ENCODE measurements at regions not wholly inside any gene's neighbourhood (a gene's known extent, or its start where the extent isn't known, plus 50 kb on each side); places are given as distances from the start of the nearest gene placed in this dataset.

GRCh38 chr3:76161856-76162255 is 376.5 kb upstream of the ZNF717 start:
- Mint-ChIP-seq H3K27ac (no peak overlapping the region), H3K27me3 (no peaks in the 10 kb centered on the region), H3K4me1 (no peaks in the 10 kb centered on the region), H3K36me3 (no peaks in the 10 kb centered on the region), H3K4me3 (no peak overlapping the region), H3K9me3 (peaks cover 2% of the 10 kb centered on the region)
- DNase-seq: no peak

DNA sequence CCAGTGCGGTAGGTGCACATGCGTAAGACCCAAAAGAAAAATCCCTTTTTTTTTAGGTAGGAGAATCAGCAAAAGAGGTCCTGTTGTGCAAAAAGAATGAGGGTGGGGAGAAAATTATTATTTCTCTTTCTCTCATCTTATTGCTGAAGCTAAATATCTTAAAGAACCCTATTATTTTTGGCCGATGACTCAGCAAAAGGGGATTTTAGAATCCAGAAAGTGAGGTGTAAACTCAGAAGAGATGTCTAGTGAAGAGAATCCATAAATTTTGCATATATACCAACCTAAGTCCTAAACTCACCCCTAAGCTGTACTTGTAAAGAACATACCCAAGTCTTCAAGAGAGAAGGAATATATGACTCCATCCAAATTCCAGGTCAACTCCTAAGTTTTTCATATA is 386.3 kb upstream of the ZNF717 start:
- H3K4me1 Mint-ChIP-seq: no peaks in the 10 kb centered on the region
- no peak overlapping the region for H3K4me3 Mint-ChIP-seq
- H3K9me3 Mint-ChIP-seq: peaks cover 4% of the 10 kb centered on the region
- no peak overlapping the region for H3K27ac Mint-ChIP-seq
- no peak for DNase-seq
- H3K27me3 Mint-ChIP-seq: no peaks in the 10 kb centered on the region
- H3K36me3 Mint-ChIP-seq: no peaks in the 10 kb centered on the region

- H3K27ac Mint-ChIP-seq: no peak overlapping the region
- H3K27me3 Mint-ChIP-seq: no peaks in the 10 kb centered on the region
- no peaks in the 10 kb centered on the region for H3K4me1 Mint-ChIP-seq
These were observed 392.3 kb upstream of the ZNF717 start for GRCh38 chr3:76177610-76178009.

DNA sequence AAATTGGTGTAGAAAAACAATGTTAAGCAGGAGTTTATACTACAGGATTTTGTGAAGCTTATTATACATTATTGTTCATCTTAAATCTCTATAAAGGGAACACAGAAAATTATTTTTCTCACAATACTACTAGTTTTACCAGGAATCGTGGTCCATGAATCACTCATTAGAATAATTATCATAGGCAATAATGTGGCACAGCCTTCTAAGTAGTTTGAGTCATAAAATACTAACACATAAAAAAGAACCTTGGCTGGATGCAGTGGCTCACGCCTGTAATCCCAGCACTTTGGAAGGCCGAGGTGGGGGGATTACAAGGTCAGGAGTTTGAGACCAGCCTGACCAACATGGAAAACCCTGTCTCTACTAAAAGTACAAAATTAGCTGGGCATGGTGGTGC is 393.1 kb upstream of the ZNF717 start:
- no peaks in the 10 kb centered on the region for H3K4me1 Mint-ChIP-seq
- no peaks in the 10 kb centered on the region for H3K27me3 Mint-ChIP-seq

More at GRCh38 chr3:76177610-76178009, 392.3 kb upstream of the ZNF717 start:
- no peak for DNase-seq
- Mint-ChIP-seq H3K9me3 (peaks cover 2% of the 10 kb centered on the region), H3K36me3 (no peaks in the 10 kb centered on the region), H3K4me3 (no peak overlapping the region)

GRCh38 chr3:76181213-76181612 is 395.9 kb upstream of the ZNF717 start:
- Mint-ChIP-seq H3K27me3 (no peaks in the 10 kb centered on the region), H3K9me3 (no peaks in the 10 kb centered on the region), H3K4me1 (no peaks in the 10 kb centered on the region), H3K4me3 (no peak overlapping the region), H3K27ac (no peak overlapping the region), H3K36me3 (no peaks in the 10 kb centered on the region)
- DNase-seq: no peak

More for the DNA sequence above, 393.1 kb upstream of the ZNF717 start:
- no peak for DNase-seq
- Mint-ChIP-seq H3K36me3 (no peaks in the 10 kb centered on the region), H3K27ac (no peak overlapping the region), H3K9me3 (peaks cover 1% of the 10 kb centered on the region), H3K4me3 (no peak overlapping the region)

GRCh38 chr3:76198086-76198485 is 412.7 kb upstream of the ZNF717 start:
- no peak for DNase-seq
- no peak overlapping the region for H3K27ac Mint-ChIP-seq
- no peaks in the 10 kb centered on the region for H3K4me1 Mint-ChIP-seq
- H3K36me3 Mint-ChIP-seq: no peaks in the 10 kb centered on the region
- peaks cover 2% of the 10 kb centered on the region for H3K9me3 Mint-ChIP-seq
- H3K4me3 Mint-ChIP-seq: no peak overlapping the region
- H3K27me3 Mint-ChIP-seq: no peaks in the 10 kb centered on the region

GRCh38 chr3:76199382-76199781 is 414.0 kb upstream of the ZNF717 start:
- peaks cover 2% of the 10 kb centered on the region for H3K9me3 Mint-ChIP-seq
- H3K27me3 Mint-ChIP-seq: no peaks in the 10 kb centered on the region

DNA sequence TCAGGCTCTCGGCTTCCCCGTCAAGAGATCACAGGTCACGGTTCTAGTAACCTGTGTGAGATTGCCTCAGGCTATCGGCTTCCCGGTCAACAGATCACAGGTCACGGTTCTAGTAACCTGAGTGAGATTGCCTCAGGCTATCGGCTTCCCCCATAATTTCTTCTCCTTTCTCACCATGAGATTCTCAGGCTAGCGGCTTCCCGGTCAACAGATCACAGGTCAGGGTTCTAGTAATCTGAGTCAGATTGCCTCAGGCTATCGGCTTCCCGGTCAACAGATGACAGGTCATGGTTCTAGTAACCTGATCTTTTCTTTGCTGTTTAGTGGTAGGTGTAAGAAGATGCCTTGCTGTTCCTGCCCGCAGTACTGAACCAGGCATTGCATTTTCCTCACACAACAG is 418.2 kb upstream of the ZNF717 start:
- Mint-ChIP-seq H3K4me3 (no peak overlapping the region), H3K4me1 (no peaks in the 10 kb centered on the region), H3K27me3 (no peaks in the 10 kb centered on the region), H3K9me3 (peaks cover 5% of the 10 kb centered on the region), H3K36me3 (no peaks in the 10 kb centered on the region), H3K27ac (no peak overlapping the region)
- DNase-seq: no peak

More at GRCh38 chr3:76199382-76199781, 414.0 kb upstream of the ZNF717 start:
- DNase-seq: no peak
- H3K4me3 Mint-ChIP-seq: no peak overlapping the region
- no peaks in the 10 kb centered on the region for H3K36me3 Mint-ChIP-seq
- H3K27ac Mint-ChIP-seq: no peak overlapping the region
- no peaks in the 10 kb centered on the region for H3K4me1 Mint-ChIP-seq

DNA sequence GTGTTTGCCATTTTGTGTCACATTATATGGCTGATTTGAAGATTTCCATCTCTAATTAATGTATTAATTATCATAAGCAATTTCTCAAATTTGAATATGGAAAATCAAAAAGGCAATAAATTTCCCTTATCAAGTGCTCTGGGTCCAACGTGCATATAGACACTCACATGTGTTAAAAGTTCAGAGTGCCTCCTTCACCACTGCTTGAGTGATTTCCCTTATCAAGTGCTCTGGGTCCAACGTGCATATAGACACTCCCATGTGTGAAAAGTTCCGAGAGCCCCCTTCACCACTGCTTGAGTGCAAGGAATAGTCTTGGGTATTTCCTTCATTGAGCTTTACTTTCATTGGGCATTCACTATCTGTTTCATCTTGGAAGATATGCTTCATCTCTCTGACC is 421.0 kb upstream of the ZNF717 start:
- Mint-ChIP-seq H3K27ac (no peak overlapping the region), H3K4me3 (no peak overlapping the region), H3K36me3 (no peaks in the 10 kb centered on the region), H3K9me3 (peaks cover 3% of the 10 kb centered on the region), H3K4me1 (no peaks in the 10 kb centered on the region), H3K27me3 (no peaks in the 10 kb centered on the region)
- no peak for DNase-seq

DNA sequence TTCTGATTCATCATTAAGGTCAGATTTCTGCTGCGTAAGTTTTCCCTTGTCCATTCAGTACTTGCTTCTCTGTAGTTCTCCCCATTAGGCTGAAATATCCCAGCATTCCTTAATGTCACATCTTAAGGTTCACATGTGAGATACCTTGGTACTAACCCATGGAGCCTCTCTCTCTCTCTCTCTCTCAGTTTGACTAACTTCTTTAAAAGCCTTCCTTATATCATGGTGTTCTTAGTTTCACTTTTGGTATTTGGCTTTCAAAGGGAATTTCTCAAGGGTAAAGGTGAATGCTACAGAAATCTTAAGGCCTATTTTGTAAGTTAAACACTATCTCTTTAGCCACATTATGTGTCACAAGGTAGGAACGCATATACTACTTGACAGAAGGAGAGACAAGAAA is 427.3 kb upstream of the ZNF717 start:
- no peaks in the 10 kb centered on the region for H3K27me3 Mint-ChIP-seq
- H3K4me3 Mint-ChIP-seq: no peak overlapping the region
- H3K27ac Mint-ChIP-seq: no peak overlapping the region
- H3K36me3 Mint-ChIP-seq: peaks cover 1% of the 10 kb centered on the region
- H3K4me1 Mint-ChIP-seq: no peaks in the 10 kb centered on the region
- DNase-seq: no peak
- H3K9me3 Mint-ChIP-seq: peaks cover 10% of the 10 kb centered on the region

DNA sequence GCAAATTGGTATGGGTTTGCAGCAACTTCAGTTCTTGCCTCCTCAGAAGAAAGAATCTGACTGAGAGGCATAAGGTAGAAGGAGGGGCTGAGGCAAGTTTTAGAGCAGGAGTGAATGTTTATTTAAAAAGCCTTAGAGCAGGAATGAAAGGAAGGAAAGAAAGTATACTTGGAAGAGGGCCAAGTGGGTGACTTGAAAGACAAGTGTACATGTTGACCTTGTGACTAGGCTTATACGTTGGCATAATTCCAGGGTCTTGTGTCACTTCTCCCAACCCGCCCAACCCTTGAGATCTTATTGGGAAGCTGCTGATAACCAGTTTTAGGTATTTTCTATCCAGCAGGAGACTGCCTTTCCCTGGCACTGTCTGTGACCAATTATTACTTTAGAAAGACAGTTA is 436.9 kb upstream of the ZNF717 start:
- Mint-ChIP-seq H3K27ac (no peak overlapping the region), H3K36me3 (no peaks in the 10 kb centered on the region), H3K4me3 (no peak overlapping the region), H3K4me1 (no peaks in the 10 kb centered on the region), H3K27me3 (no peaks in the 10 kb centered on the region), H3K9me3 (peaks cover 9% of the 10 kb centered on the region)
- DNase-seq: no peak

- Mint-ChIP-seq H3K27ac (no peak overlapping the region), H3K4me1 (no peaks in the 10 kb centered on the region), H3K27me3 (no peaks in the 10 kb centered on the region), H3K9me3 (peaks cover 6% of the 10 kb centered on the region), H3K36me3 (no peaks in the 10 kb centered on the region), H3K4me3 (no peak overlapping the region)
- DNase-seq: no peak
These were observed 445.9 kb upstream of the ZNF717 start for GRCh38 chr3:76231258-76231657.

DNA sequence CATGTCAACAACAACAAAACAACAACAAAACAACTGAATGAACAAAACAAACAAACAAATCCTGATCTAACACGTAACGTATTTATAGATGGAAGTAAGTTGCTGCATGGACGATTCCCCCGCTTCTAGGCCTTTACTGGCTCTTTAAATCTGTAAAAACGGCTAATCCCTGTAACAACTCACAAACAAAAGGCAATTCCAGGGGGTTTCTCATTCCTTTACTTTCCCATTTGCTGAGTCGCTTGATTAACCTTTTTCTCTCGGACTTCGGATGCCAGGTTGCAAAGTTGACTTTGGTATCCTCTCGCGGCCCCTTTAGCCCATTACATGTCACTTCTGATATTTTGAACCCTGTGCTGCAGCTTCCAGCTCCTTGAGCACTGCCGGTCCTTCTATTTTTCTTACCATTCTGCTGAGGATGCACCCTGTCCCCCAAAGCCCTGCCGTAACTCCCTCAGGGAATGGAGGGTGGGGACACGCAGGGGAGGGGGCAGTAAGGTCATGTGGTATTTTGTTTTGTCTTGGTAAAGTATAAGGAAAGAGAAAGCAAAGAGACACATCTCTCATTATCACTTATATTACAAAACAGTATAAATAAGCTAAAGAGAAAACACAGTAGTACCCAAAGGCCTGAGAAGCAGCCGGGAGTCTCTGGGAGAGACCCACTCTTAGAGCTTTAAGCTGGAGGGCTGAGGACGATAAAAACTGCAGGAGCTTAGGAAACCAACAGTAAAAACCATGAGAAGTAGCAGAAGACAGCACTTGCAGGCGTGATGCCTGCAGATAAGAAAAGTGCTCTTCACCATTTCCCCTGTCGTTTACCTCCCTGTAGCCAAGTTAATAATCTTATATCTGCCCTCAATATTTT is 457.8 kb upstream of the ZNF717 start:
- Mint-ChIP-seq H3K4me3 (no peak overlapping the region), H3K36me3 (no peaks in the 10 kb centered on the region), H3K4me1 (no peaks in the 10 kb centered on the region), H3K27ac (no peak overlapping the region), H3K9me3 (peaks cover 4% of the 10 kb centered on the region), H3K27me3 (no peaks in the 10 kb centered on the region)
- no peak for DNase-seq

- Mint-ChIP-seq H3K4me1 (no peaks in the 10 kb centered on the region), H3K27me3 (no peaks in the 10 kb centered on the region), H3K27ac (no peak overlapping the region), H3K4me3 (no peak overlapping the region), H3K36me3 (no peaks in the 10 kb centered on the region), H3K9me3 (peaks cover 3% of the 10 kb centered on the region)
- no peak for DNase-seq
These were observed 459.7 kb upstream of the ZNF717 start for GRCh38 chr3:76245073-76245472.

GRCh38 chr3:76245622-76246021 is 460.3 kb upstream of the ZNF717 start:
- Mint-ChIP-seq H3K36me3 (no peaks in the 10 kb centered on the region), H3K4me3 (no peak overlapping the region), H3K27me3 (no peaks in the 10 kb centered on the region), H3K4me1 (no peaks in the 10 kb centered on the region), H3K9me3 (peaks cover 3% of the 10 kb centered on the region), H3K27ac (no peak overlapping the region)
- no peak for DNase-seq

GRCh38 chr3:76264496-76264895 is 479.1 kb upstream of the ZNF717 start:
- Mint-ChIP-seq H3K36me3 (no peaks in the 10 kb centered on the region), H3K27ac (no peak overlapping the region), H3K4me1 (no peaks in the 10 kb centered on the region), H3K9me3 (peaks cover 5% of the 10 kb centered on the region), H3K27me3 (no peaks in the 10 kb centered on the region), H3K4me3 (no peak overlapping the region)
- no peak for DNase-seq
